Adrenal gland (tissue), 5 donors: ENCODE measurements at regions not wholly inside any gene's neighbourhood (a gene's known extent, or its start where the extent isn't known, plus 50 kb on each side); places are given as distances from the start of the nearest gene placed in this dataset.

ENCODE experiments used
- CTCF ChIP-seq, 6 experiments: fragments of 450-650 bp in 4 of 6; fragments of 200-600 bp in 2 of 6; sonication (generic) in 1 of 6; IDR thresholded peaks; 1 replicate in 5 of 6; 2 replicates in 1 of 6; pipeline versions ENCODE4 v1.5.1 to v1.8.0; 2016 to 2021; ENCODE audit warnings: antibody characterized with exemption in 6 of 6, mild to moderate bottlenecking in 2 of 6, moderate library complexity in 1 of 6
- POLR2A ChIP-seq, 2 donors: fragments of 450-650 bp; IDR thresholded peaks; one replicate each; pipeline ENCODE4 v1.6.1; 2017; ENCODE audit warnings: antibody characterized with exemption in 2 of 2, mild to moderate bottlenecking in 2 of 2, moderate library complexity in 1 of 2
- donor health status: DM: no; HTN: no; CAD: no.

GRCh38 chr10:64102916-64103315 is 581.7 kb downstream of the REEP3 start:
- no peak for TF ChIP-seq CTCF (IDR thresholded peaks at IDR 0.05)
- no peak for TF ChIP-seq POLR2A (IDR thresholded peaks at IDR 0.05)
